ENCODE measurements at regions not wholly inside any gene's neighbourhood (a gene's known extent, or its start where the extent isn't known, plus 50 kb on each side); places are given as distances from the start of the nearest gene placed in this dataset.

DNA sequence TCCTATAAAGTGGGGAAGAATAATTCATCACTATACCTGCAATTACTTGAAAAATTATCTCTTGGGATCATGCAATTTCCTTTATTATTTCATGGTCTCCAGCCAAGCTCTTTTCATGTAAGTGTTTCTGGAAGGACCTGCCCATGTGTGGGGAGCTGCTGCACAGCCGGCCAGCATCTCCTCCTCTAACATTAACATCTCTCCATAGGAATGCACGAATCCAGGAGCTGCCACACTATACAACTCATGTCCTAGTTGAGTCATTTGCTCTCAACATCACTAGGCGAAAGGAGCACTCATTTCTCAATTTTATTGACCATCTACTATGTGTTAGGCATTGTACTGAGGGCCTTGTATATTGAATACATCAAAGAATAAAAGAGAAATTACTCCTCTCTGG is 144.3 kb upstream of the ERBB4 start:
- no peak for TF ChIP-seq POLR2A (IDR thresholded peaks at IDR 0.05)
- no peak for TF ChIP-seq CTCF (IDR thresholded peaks at IDR 0.05)
